ENCODE measurements at regions not wholly inside any gene's neighbourhood (a gene's known extent, or its start where the extent isn't known, plus 50 kb on each side); places are given as distances from the start of the nearest gene placed in this dataset.

DNA sequence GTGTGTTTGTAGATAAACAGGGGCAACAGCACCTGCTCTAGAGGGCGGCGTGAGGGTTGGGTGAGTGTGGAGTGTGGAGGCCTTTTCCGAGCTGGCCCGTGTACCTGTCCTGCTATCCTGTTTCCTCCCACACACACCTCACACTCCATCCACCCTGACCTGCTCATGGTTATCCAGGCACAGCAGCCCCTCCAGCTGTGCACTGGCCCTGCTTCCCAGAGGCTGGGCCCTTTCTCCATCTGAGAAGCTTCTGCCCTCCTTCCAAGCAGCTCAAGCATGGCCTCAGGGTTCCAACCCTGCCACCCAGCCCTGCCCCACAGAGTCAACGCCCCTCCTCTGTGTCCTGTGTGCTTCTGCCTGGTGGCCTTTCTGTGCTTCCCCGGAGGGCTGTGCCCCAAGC lies 86.9 kb downstream of the SOX1 start:
- no peak for FAIRE-seq
- ChIA-PET POLR2A (no interaction called here), CTCF (no interaction called here)
- no peak overlapping the region for H2AFZ ChIP-seq (ENCODE audit: low read depth, low read length)
- no peaks in the 10 kb centered on the region for H3K9me1 ChIP-seq (replicated peaks; ENCODE audit: control insufficient read depth, extremely low read depth, insufficient read depth, low read length)
- H4K20me1 ChIP-seq (replicated peaks; ENCODE audit: control insufficient read depth, extremely low read depth, insufficient read depth, low read length), result no peaks in the 10 kb centered on the region
- H3K27me3 ChIP-seq (ENCODE audit: control insufficient read depth in 2 of 2, insufficient read depth in 2 of 2, low read length in 2 of 2), result no peaks in the 10 kb centered on the region
- H3K4me3 ChIP-seq (replicated peaks in 1 of 3; ENCODE audit: insufficient read depth in 1 of 3, low read depth in 1 of 3, low read length in 3 of 3), result no peak overlapping the region
- no peaks in the 10 kb centered on the region for H3K79me2 ChIP-seq (ENCODE audit: control insufficient read depth, insufficient read depth, low read length)
- TF ChIP-seq FOS (IDR thresholded peaks at IDR 0.05; ENCODE audit: borderline replicate concordance, insufficient read depth, low read length), result no peak
- TF ChIP-seq, protein P1, sequence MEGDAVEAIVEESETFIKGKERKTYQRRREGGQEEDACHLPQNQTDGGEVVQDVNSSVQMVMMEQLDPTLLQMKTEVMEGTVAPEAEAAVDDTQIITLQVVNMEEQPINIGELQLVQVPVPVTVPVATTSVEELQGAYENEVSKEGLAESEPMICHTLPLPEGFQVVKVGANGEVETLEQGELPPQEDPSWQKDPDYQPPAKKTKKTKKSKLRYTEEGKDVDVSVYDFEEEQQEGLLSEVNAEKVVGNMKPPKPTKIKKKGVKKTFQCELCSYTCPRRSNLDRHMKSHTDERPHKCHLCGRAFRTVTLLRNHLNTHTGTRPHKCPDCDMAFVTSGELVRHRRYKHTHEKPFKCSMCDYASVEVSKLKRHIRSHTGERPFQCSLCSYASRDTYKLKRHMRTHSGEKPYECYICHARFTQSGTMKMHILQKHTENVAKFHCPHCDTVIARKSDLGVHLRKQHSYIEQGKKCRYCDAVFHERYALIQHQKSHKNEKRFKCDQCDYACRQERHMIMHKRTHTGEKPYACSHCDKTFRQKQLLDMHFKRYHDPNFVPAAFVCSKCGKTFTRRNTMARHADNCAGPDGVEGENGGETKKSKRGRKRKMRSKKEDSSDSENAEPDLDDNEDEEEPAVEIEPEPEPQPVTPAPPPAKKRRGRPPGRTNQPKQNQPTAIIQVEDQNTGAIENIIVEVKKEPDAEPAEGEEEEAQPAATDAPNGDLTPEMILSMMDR (IDR thresholded peaks at IDR 0.05; ENCODE audit: extremely low read depth in 1 of 2, insufficient read depth in 1 of 2, low read depth in 1 of 2, low read length in 2 of 2), result no peak
- no peak for TF ChIP-seq GATA2 (IDR thresholded peaks at IDR 0.05; ENCODE audit: insufficient read depth, insufficient read length, low read depth, low read length)
- TF ChIP-seq MYC (IDR thresholded peaks at IDR 0.05; ENCODE audit: low read depth, low read length), result no peak
- TF ChIP-seq JUN (IDR thresholded peaks at IDR 0.05; ENCODE audit: borderline replicate concordance, insufficient read depth, insufficient read length, low read depth), result no peak
- no peak for TF ChIP-seq EZH2 (IDR thresholded peaks at IDR 0.05; ENCODE audit: borderline replicate concordance, low read depth, low read length, severe bottlenecking)
- TF ChIP-seq POLR2AphosphoS5 (IDR thresholded peaks at IDR 0.05; ENCODE audit: insufficient read depth, low read depth, low read length), result no peak
- no peak overlapping the region for H3K9ac ChIP-seq (replicated peaks; ENCODE audit: extremely low read depth, insufficient read depth, low read length)
- H3K36me3 ChIP-seq (ENCODE audit: control insufficient read depth in 2 of 2, extremely low read depth in 1 of 2, insufficient read depth in 2 of 2, low read length in 2 of 2), result no peaks in the 10 kb centered on the region
- dilution Hi-C loops (cut with MboI; ENCODE audit: extremely low pct_ligation_motif_present, low sequenced_read_pairs) (no loop called here), intact Hi-C loops (cut with micrococcal nuclease) (no loop called here)
- no peaks in the 10 kb centered on the region for H3K9me3 ChIP-seq (replicated peaks; ENCODE audit: control insufficient read depth, insufficient read depth, low read length)
- BruUV-seq (replicated peaks), result no TSS peak
- DNase-seq (ENCODE audit: low read depth, low spot score), result no peak
- H3K4me2 ChIP-seq (ENCODE audit: insufficient read depth, low read length), result no peak overlapping the region
- no peak overlapping the region for H3K27ac ChIP-seq (ENCODE audit: insufficient read depth, low read depth, low read length)
- no peaks in the 10 kb centered on the region for H3K4me1 ChIP-seq (ENCODE audit: control insufficient read depth, extremely low read depth, insufficient read depth, low read length)
